Activated CD4-positive, alpha-beta T cell treated with anti-CD3 and anti-CD28 coated beads, Interleukin-10, Interleukin-2, amounts not matched to agents 100 ng/mL and 50 ng/mL, durations not matched to agents 16 hours and 8 hours (primary cell): ENCODE measurements at regions not wholly inside any gene's neighbourhood (a gene's known extent, or its start where the extent isn't known, plus 50 kb on each side); places are given as distances from the start of the nearest gene placed in this dataset.

Experiments used
- DNase-seq: peaks from one replicate; pipeline ENCODE4 v3.0.0-alpha.2; 2020

- no peak for DNase-seq
Observed at GRCh38 chr21:38952890-38953289, 147.2 kb downstream of the ETS2 start.

DNA sequence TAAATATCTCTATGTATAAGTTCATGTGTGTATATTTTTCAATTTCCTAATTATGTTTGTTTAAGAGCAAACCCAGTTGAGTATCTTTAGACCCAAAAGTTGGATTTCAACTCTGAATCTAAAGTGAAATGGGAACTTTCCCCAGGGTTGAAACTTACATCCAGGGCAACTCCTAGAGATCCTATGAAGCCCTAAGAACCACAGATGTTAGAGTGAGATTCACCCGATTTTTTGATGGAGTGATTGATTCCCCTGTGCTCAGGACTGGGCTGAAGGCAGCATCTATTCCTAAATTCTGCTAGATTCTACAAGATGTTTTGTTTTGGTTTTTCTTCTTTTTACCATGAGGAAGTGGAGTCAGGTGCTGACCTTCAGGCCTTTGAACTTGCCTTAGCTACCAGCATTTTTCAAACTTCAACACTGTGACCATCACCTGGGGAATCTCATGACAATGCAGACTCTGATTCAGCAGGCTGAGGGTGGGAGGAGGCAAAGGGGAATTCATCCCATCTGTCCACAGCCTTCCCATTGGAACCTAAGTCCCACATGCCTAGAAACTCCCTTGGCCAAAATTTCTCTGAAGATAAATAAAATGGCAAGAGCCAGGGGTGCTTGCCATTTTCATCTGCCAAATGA is 145.5 kb downstream of the ETS2 start:
- DNase-seq = no peak

DNA sequence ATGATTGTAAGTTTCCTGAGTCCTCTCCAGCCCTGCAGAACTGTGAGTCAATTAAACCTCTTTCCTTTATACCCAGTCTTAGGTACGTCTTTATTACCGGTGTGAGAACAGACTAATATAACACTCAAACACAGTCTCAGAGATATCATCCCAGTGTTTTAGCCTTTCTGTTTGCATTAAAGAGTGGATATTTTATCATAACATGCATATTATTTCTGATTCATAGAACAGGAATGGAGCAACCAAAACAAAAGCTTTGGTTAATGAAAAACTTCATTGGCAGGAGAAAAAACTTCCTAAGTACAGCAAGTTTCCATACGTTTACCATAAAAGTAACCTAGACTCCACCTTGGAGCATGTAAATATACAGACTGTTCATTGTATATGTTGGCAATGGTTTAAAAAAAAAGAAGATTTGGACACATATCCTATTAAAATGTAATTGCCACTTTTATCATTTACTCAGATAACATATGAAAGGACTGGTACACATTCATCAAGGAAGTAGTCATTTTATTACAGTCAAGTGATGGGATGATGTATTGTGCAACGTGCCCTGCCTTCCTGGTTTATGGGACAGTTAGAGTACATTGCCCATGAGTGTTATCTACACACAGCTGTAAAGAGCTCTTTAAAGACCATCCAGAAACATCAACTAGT is 144.8 kb downstream of the ETS2 start:
- no peak for DNase-seq

- DNase-seq = no peak
Observed at GRCh38 chr21:38949070-38949380, 143.3 kb downstream of the ETS2 start.

DNA sequence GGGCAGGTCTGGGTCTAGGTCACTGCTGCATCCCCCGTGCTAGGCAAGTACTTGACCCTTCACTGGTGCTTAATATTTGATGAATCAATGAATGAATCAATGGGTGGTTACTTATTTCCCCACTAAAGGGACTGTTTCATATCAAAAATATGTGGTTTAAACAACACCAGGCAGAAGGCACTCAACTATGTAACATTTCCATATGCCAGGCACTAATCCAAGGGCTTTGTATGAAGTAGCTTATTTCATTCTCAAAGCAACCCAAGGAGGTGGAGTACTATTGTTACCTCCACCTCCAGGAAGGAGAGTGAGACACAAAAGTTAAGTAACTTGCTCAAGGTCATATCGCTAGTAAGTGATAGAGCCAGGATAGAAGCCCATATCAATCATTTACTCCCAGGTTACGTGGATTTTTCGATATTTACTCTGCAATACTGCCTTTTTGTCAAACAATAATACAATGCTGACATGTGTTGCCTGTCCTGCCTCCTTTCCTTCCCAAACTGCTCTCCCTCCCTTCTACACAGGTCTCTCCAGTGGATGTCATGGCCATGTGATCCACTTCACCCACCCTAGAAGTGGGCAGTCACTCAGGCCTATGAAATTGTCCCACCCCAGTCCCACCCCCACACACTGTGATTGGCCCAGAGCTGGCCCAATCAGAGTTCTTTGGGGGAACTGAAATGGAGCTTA is 142.8 kb downstream of the ETS2 start:
- DNase-seq = no peak

GRCh38 chr21:38945545-38946245 is 140.0 kb downstream of the ETS2 start:
- DNase-seq = no peak

DNA sequence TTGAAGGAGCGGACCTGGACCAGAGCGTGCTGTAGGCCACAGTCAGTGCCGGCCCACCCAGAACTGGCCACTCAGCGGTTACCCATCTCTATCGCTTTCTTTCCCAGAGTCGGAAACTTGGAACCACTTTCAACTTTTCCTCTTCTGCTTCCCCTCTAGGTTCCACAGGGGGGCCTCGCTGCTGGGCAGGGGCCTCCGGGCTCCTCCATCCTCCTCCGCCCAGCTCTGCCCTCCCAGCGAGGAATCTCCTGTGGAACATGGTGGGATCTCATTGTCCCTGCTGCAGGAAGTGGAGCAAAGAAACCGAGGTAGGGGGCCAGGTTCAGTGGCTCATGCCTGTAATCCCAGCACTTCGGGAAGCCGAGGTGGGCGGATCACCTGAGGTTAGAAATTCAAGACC is 139.2 kb downstream of the ETS2 start:
- DNase-seq = no peak

GRCh38 chr21:38944402-38944801 is 138.7 kb downstream of the ETS2 start:
- DNase-seq = no peak

DNA sequence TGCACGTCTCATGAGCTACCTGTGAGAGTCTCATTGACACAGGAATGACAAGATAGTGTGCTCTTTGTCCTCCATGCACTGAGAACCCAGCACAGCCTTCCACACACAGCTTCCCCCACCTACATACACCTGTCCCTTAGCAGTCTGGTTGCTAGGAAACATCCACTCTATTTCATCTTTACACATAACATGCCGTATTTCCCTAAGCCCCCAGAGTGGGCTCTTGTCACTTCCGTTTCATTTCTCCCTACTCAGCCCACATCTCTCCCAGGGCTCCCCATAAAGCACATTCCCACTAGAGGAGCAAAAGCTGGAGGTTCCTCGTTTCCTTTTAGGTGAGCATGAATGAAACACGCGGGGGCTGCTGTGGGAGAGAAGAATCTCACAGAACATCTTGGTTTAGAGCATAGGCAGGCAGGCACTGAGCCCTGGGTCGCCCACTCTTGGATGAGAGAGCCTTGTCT is 137.1 kb downstream of the ETS2 start:
- DNase-seq = no peak

GRCh38 chr21:38938769-38939168 is 133.0 kb downstream of the ETS2 start:
- no peak for DNase-seq

- DNase-seq = peak; percentile 55
Observed at GRCh38 chr21:38938343-38938742, 132.6 kb downstream of the ETS2 start.

GRCh38 chr21:38937844-38938243 is 132.1 kb downstream of the ETS2 start:
- DNase-seq = no peak

GRCh38 chr21:38937286-38937790 is 131.6 kb downstream of the ETS2 start:
- no peak for DNase-seq

GRCh38 chr21:38936240-38936639 is 130.5 kb downstream of the ETS2 start:
- no peak for DNase-seq

DNA sequence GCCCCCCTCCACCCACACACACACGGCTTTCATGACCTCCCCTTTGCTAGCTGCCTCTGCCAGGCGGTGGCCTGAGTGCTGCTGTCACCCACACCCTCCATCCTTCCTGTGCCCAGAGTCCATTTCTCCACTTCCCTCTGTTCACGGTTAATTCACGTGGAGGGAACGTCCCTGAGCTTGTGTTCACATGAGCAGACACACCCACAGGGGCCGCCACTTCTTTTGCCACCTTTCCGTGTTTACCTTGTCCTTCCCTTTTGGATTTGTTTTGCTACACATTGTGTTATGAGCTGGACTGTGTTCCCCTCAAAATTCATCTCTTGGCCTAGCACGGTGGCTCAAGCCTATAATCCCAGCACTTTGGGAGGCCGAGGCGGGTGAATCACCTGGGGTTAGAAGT is 128.0 kb downstream of the ETS2 start:
- no peak for DNase-seq

DNA sequence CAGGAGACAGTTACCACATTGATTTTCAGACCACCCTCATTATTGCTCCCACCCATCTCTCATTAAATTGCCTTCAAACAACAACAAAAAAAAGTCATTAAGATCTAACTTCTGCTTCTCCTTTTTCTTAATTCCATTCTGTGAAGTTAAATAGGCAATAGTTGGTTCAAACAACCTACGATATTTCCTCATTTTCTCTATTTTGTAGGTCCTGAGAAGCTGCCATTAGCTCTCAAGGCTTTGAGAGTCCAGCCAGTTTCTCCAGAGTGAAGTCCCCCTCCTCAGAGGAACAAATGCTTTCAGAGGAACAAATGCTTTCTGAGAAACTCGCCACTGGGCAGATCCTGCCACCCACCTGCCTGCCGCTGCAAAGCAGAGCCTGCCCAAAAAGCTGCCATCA is 125.6 kb downstream of the ETS2 start:
- DNase-seq = no peak

- no peak for DNase-seq
Observed at GRCh38 chr21:38930853-38931252, 125.1 kb downstream of the ETS2 start.

GRCh38 chr21:38930066-38930465 is 124.3 kb downstream of the ETS2 start:
- no peak for DNase-seq

GRCh38 chr21:38929652-38930051 is 123.9 kb downstream of the ETS2 start:
- no peak for DNase-seq

- DNase-seq = no peak
Observed at GRCh38 chr21:38929142-38929541, 123.4 kb downstream of the ETS2 start.

- no peak for DNase-seq
Observed at GRCh38 chr21:38927776-38928175, 122.0 kb downstream of the ETS2 start.

GRCh38 chr21:38925923-38926322 is 120.2 kb downstream of the ETS2 start:
- no peak for DNase-seq

GRCh38 chr21:38925478-38925877 is 119.7 kb downstream of the ETS2 start:
- DNase-seq = no peak

DNA sequence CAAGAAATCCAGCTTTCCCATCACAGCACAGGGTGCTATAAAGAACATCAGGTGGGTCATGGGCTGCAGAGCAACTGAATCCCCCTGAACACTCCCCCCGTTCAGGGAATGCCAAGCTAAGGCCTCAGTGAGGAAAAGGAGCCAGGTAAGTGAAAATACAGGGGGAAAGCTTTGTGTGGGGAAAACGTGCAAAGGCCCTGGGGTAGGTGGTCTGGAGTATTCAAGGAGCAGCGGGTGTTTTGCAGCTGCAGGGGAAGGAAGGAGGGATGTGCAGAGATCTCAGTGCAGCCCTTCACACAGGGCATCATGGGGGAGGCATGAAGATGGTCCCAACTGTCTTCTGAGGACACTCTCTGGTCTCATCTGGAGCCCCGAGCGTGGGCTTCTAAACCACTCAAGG is 119.2 kb downstream of the ETS2 start:
- no peak for DNase-seq
